Activated B cell treated with CpG ODN at 0.5 μM for 24 hours (primary cell): ENCODE measurements at regions not wholly inside any gene's neighbourhood (a gene's known extent, or its start where the extent isn't known, plus 50 kb on each side); places are given as distances from the start of the nearest gene placed in this dataset.

Source experiments
- ATAC-seq: fragments of 200-7000 bp; cut with Tn5 transposase; one replicate; pipeline ENCODE4 v1.10.0; 2021; ENCODE audit warnings: low read depth, mild to moderate bottlenecking, moderate library complexity
- CTCF ChIA-PET: fragments of 350-600 bp; sonication (Branson Sonifier 250); formaldehyde crosslinking; loops from one replicate; lab custom pipeline; 2021; ENCODE audit warnings: antibody characterized with exemption; lab: Charles Lee
- POLR2A ChIA-PET: fragments of 350-600 bp; sonication (Branson Sonifier 250); formaldehyde crosslinking; loops from one replicate; lab custom pipeline; 2021; ENCODE audit warnings: antibody characterized with exemption; lab: Charles Lee
- DNase-seq: peaks from one replicate; pipeline ENCODE4 v3.0.0; 2022
- H3K27ac Mint-ChIP-seq: one replicate; pipeline ENCODE4 v1.8.0; 2020; ENCODE audit warnings: mixed read lengths
- H3K27me3 Mint-ChIP-seq: one replicate; pipeline ENCODE4 v1.8.0; 2021; ENCODE audit warnings: mixed read lengths
- H3K36me3 Mint-ChIP-seq: one replicate; pipeline ENCODE4 v1.8.0; 2021; ENCODE audit warnings: low read depth, mixed read lengths
- H3K4me1 Mint-ChIP-seq: one replicate; pipeline ENCODE4 v1.8.0; 2021; ENCODE audit warnings: mixed read lengths
- H3K4me3 Mint-ChIP-seq: one replicate; pipeline ENCODE4 v1.8.0; 2020; ENCODE audit warnings: mild to moderate bottlenecking, mixed read lengths
- H3K9me3 Mint-ChIP-seq: one replicate; pipeline ENCODE4 v1.8.0; 2020; ENCODE audit warnings: mixed read lengths
- CTCF ChIP-seq: fragments of 200-600 bp; IDR thresholded peaks from one replicate; pipeline ENCODE4 v1.8.0; 2022; ENCODE audit warnings: antibody characterized with exemption, mild to moderate bottlenecking
- intact Hi-C: fragments of 100-400 bp; cut with micrococcal nuclease; formaldehyde crosslinking; loops from one replicate; pipeline ENCODE4 v1.15.1; 2024

DNA sequence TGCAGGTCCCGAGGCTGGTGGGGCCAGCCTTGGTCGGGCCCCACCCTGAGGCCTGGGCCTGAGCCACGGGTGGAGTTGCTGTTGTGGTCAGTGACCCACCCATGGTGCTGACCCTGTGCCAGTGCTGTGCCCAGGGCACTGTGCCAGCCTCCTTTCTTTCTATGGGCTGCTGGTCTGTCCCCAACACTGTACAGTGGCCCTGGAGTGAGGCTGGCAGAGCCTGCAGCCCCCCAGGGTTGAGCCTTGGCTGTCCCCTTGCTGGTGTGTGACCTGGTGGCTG is 1235.7 kb downstream of the BRD1 start:
- POLR2A ChIA-PET = no interaction called here

DNA sequence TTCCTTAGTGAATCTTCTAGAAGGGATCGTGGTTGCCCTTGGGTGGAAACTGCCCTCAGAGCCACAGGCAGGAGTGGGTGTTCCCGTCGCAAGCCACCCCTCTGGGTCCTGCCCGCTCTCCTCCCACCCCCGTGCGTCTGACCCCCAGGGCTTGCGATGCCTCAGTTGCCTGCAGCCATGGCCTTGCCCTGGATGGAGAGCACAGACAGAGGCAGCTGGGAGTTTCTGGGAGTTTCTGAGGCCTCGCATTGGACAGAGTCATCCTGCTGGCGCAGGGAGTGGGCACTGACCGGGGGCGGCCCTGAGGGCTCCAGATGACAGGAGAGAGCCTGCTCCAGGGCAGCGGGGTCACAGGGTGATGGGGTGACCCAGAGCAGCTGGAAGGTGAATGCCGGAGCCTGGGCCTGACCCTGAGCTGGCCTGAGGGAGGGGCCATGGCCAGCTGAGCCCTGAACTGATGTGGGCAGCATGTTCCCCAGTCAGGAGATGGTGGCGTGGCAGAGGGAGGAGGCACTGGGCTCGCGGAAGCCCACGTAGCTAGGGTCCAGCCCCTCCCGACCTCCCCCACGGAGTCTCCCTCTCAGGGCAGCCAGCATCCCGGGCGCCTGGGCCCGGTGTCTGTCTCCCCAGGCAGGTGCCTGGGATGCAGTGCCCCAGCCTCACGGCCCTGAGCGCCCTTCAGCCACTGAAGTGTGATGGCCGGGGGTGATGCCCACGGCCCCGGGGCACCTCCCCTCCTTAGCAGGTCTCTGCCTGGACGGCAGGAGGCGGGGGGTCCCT is 1236.2 kb downstream of the BRD1 start:
- ATAC-seq (no peak), DNase-seq (no peak)
- TF ChIP-seq CTCF = no peak
- Mint-ChIP-seq H3K4me1 (no peaks in the 10 kb centered on the region), H3K4me3 (no peak overlapping the region), H3K27ac (no peak overlapping the region), H3K9me3 (no peaks in the 10 kb centered on the region), H3K36me3 (no peaks in the 10 kb centered on the region), H3K27me3 (no peaks in the 10 kb centered on the region)
- ChIA-PET CTCF (no interaction called here), POLR2A (interaction anchor here (0.7 kb wide), 1 partner anchor 714 kb away, joined by 5 read pairs; no protein-coding TSS in a partner anchor)
- intact Hi-C loops = no loop called here

More for the DNA sequence above, 1235.7 kb downstream of the BRD1 start:
- Mint-ChIP-seq H3K27me3 (no peaks in the 10 kb centered on the region), H3K9me3 (no peaks in the 10 kb centered on the region), H3K4me3 (no peak overlapping the region), H3K36me3 (no peaks in the 10 kb centered on the region), H3K27ac (no peak overlapping the region), H3K4me1 (no peaks in the 10 kb centered on the region)
- intact Hi-C loops = no loop called here
- ATAC-seq (no peak), DNase-seq (no peak)
- CTCF ChIA-PET = no interaction called here
- TF ChIP-seq CTCF = no peak

DNA sequence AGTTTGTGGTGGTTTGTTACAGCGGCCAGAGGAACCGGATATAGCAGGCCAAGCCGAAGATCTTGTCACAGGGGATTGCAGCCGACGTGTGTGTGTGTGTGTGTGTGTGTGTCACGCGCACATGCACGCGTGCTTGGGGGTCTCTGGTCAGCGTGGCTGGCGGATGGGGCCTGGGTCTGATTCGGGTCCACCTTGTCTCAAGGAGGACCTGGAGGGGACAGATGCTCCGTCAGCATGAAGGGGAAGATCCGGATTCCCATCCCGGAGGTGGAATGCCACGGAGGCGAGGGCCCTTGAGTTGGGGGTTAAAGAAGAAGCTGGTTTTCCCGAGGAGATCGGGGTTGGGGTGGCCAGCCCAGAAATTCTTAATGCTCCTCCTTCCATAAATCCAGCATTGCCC is 1237.8 kb downstream of the BRD1 start:
- ATAC-seq = no peak
- TF ChIP-seq CTCF = no peak
- no peaks in the 10 kb centered on the region for H3K9me3 Mint-ChIP-seq
- POLR2A ChIA-PET = no interaction called here
- H3K4me1 Mint-ChIP-seq = no peaks in the 10 kb centered on the region
- DNase-seq = no peak
- H3K36me3 Mint-ChIP-seq = no peaks in the 10 kb centered on the region
- no peak overlapping the region for H3K4me3 Mint-ChIP-seq
- no peak overlapping the region for H3K27ac Mint-ChIP-seq
- intact Hi-C loops = no loop called here
- CTCF ChIA-PET = no interaction called here
- H3K27me3 Mint-ChIP-seq = no peaks in the 10 kb centered on the region

DNA sequence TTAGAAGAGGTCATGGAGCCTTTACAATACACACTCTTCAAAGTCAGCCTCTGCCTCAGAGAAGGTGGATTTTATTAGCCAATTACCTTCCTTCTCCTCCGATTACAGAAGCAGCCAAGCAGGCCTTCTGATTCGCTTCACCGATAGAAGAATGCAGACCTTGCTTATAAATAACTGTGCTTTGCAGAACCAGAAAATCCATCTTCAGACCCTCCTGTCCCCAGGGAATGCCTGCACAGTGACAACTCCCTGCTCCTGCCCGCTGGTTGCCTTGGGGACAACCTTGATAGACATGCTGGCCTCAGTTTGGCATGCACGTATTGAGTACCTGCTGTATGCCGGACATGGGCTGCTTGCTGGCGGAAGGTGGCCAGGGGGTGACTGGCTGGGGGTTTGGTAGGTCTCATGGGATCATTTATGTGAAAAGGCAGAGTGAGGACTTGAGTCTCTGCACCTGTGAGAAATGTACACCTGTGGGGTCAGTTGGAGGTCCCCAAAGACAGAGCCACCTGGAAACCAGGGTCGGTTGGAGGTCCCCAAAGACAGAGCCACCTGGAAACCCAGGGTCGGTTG is 1238.7 kb downstream of the BRD1 start:
- no peaks in the 10 kb centered on the region for H3K36me3 Mint-ChIP-seq
- CTCF ChIA-PET = no interaction called here
- no peak overlapping the region for H3K27ac Mint-ChIP-seq
- ATAC-seq (no peak), DNase-seq (no peak)
- POLR2A ChIA-PET = no interaction called here
- intact Hi-C loops = no loop called here
- no peaks in the 10 kb centered on the region for H3K27me3 Mint-ChIP-seq
- H3K9me3 Mint-ChIP-seq = no peaks in the 10 kb centered on the region
- no peak for TF ChIP-seq CTCF
- H3K4me3 Mint-ChIP-seq = no peak overlapping the region
- H3K4me1 Mint-ChIP-seq = no peaks in the 10 kb centered on the region

DNA sequence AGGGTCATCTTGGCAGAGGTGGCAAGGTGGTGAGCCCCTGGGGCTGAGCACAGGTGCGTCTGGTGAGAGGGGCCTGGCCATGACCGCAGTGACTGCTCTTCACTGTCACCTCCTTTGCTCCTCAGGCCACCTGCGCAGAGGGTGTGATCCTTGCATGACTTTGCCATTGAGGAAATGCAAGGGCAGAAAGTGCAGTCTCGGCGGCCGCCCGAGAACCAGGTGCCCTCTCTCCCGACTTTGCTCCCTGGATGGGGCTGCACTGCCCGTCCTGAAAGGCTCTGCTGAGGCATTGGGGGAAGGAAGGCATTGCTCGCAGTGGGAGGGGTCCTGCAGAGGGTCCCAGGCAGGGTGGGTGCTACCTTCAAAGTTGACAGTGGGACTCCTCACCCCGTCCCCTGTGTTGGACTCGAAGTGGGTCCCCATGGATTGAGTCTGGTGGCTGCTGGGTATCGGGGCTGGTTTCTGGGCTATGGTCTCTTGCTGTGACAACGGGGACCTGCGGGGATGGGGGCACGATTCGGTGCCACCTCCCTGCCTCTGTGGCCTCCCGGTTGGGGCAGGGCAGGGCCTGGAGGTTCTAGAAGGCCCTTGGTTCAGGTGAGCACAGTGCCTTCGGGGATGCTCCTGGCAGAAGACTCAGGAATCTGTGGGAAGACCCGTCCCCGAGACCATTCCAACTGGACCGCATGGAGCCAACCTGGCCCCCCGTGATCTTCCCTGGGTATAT is 1239.4 kb downstream of the BRD1 start:
- H3K4me1 Mint-ChIP-seq = no peaks in the 10 kb centered on the region
- DNase-seq (no peak), ATAC-seq (no peak)
- H3K9me3 Mint-ChIP-seq = no peaks in the 10 kb centered on the region
- no peaks in the 10 kb centered on the region for H3K27me3 Mint-ChIP-seq
- no peaks in the 10 kb centered on the region for H3K36me3 Mint-ChIP-seq
- TF ChIP-seq CTCF = no peak
- H3K4me3 Mint-ChIP-seq = no peak overlapping the region
- ChIA-PET CTCF (no interaction called here), POLR2A (no interaction called here)
- intact Hi-C loops = no loop called here
- no peak overlapping the region for H3K27ac Mint-ChIP-seq
